ENCODE measurements at regions not wholly inside any gene's neighbourhood (a gene's known extent, or its start where the extent isn't known, plus 50 kb on each side); places are given as distances from the start of the nearest gene placed in this dataset.

DNA sequence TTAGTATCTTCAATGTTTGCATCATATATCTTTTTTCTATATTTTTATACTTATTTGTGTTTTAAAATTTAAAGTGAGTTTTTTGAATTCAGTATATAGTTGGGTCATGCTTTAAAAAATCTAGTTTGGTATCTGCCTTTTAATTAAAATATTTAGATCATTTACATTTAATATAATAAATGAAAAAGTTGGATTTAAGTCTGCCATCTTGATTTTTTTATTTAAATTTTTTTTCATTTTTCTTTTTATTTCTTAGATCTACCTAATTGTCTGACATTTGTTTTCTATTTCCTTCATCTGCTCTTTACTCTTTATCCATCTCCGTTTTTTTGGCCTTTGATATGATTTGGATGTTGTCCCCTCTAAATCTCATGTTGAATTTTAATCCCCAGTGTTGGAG lies 50.0 kb upstream of the N4BP1 start:
- peaks cover 14 to 17% of the 10 kb centered on the region in 2 donors for H3K9me3 ChIP-seq
- no peaks in the 10 kb centered on the region for H3K36me3 ChIP-seq
- no peak overlapping the region for H3K27ac ChIP-seq
- intact Hi-C loops (cut with DNase I; ENCODE audit: low total_unique reads) (no loop called here), in situ Hi-C loops (cut with MboI; ENCODE audit: low pct_ligation_motif_present in 1 of 4, low pct_unique_long_range_greater_than_20kb in 1 of 4, low sequenced_read_pairs in 3 of 4) (no loop called here)
- no peak for DNase-seq
- TF ChIP-seq EP300 (IDR thresholded peaks at IDR 0.05; ENCODE audit: low read depth) (no peak), CTCF (IDR thresholded peaks at IDR 0.05) (no peak), POLR2A (IDR thresholded peaks at IDR 0.05) (no peak), POLR2AphosphoS5 (IDR thresholded peaks at IDR 0.05) (no peak)
- no peaks in the 10 kb centered on the region for H3K4me1 ChIP-seq
- H3K4me3 ChIP-seq, result no peak overlapping the region
- H3K27me3 ChIP-seq, result no peaks in the 10 kb centered on the region
- 67 to 75% methylated on average over 1 of the region's 1 CpG for WGBS, 2 donors (ENCODE audit: low coverage in 1 of 2)

Small RNAs in the stretch of these regions (small RNA-seq; reads per million reads assigned to genes)
- gene AC023827.1 (0 reads per million in 4 donors), gene MTND4LP25 (0 reads per million in 4 donors), gene RNU6-257P (0 reads per million in 4 donors)
